ENCODE measurements at regions not wholly inside any gene's neighbourhood (a gene's known extent, or its start where the extent isn't known, plus 50 kb on each side); places are given as distances from the start of the nearest gene placed in this dataset.

GRCh38 chr16:72500545-72500944 lies 328.6 kb upstream of the PMFBP1 start:
- Histone ChIP-seq H2AFZ (ENCODE audit: low read length) (no peak overlapping the region), H3K4me2 (ENCODE audit: low read length) (no peak overlapping the region), H3K27me3 (ENCODE audit: low read length) (no peaks in the 10 kb centered on the region), H3F3A (ENCODE audit: low read length, unreplicated experiment) (no peaks in the 10 kb centered on the region), H3K9ac (ENCODE audit: low read length) (no peak overlapping the region), H3K36me3 (ENCODE audit: low read depth, low read length) (peaks cover 3% of the 10 kb centered on the region; the same call in 1 of the 2 replicates), H3K9me3 (ENCODE audit: low read length) (no peaks in the 10 kb centered on the region), H3K27ac (ENCODE audit: low read length) (no peak overlapping the region), H3K4me1 (ENCODE audit: insufficient read depth, low read length) (no peaks in the 10 kb centered on the region), H3K9me2 (replicated peaks; ENCODE audit: low read length) (no peaks in the 10 kb centered on the region), H3K79me2 (ENCODE audit: low read length) (no peaks in the 10 kb centered on the region), H3K4me3 (ENCODE audit: low read length) (no peak overlapping the region), H4K20me1 (ENCODE audit: low read length) (no peaks in the 10 kb centered on the region)
- TF ChIP-seq, protein P1, sequence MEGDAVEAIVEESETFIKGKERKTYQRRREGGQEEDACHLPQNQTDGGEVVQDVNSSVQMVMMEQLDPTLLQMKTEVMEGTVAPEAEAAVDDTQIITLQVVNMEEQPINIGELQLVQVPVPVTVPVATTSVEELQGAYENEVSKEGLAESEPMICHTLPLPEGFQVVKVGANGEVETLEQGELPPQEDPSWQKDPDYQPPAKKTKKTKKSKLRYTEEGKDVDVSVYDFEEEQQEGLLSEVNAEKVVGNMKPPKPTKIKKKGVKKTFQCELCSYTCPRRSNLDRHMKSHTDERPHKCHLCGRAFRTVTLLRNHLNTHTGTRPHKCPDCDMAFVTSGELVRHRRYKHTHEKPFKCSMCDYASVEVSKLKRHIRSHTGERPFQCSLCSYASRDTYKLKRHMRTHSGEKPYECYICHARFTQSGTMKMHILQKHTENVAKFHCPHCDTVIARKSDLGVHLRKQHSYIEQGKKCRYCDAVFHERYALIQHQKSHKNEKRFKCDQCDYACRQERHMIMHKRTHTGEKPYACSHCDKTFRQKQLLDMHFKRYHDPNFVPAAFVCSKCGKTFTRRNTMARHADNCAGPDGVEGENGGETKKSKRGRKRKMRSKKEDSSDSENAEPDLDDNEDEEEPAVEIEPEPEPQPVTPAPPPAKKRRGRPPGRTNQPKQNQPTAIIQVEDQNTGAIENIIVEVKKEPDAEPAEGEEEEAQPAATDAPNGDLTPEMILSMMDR (conservative IDR thresholded peaks at IDR 0.05; ENCODE audit: low read depth, low read length), result no peak
- TF ChIP-seq EZH2 (IDR thresholded peaks at IDR 0.05; ENCODE audit: low read length, unreplicated experiment) (no peak), EZH2phosphoT487 (IDR thresholded peaks at IDR 0.05; ENCODE audit: borderline replicate concordance, low read length) (no peak)
- intact Hi-C loops (cut with micrococcal nuclease), result loop anchor here (5.0 to 10.0 kb wide), 5 partner anchors 164 to 1374 kb away; partner anchors contain the start of gene ZFHX3
- ChIA-PET CTCF (no interaction called here), POLR2A (ENCODE audit: unreplicated experiment) (no interaction called here)
- ATAC-seq (no peak), DNase-seq (no peak)
- BruUV-seq (replicated peaks), result no TSS peak

GRCh38 chr16:72493716-72494415 lies 321.9 kb upstream of the PMFBP1 start:
- intact Hi-C loops (cut with micrococcal nuclease), result no loop called here
- Histone ChIP-seq H3K9me2 (replicated peaks; ENCODE audit: low read length) (no peaks in the 10 kb centered on the region), H3K27me3 (ENCODE audit: low read length) (no peaks in the 10 kb centered on the region), H3K4me1 (ENCODE audit: insufficient read depth, low read length) (peaks cover 20% of the 10 kb centered on the region), H3K4me2 (ENCODE audit: low read length) (peak overlapping the region; percentile 79), H3K4me3 (ENCODE audit: low read length) (peak overlapping the region; percentile 38), H3K9me3 (ENCODE audit: low read length) (no peaks in the 10 kb centered on the region), H3K36me3 (ENCODE audit: low read depth, low read length) (no peaks in the 10 kb centered on the region), H3F3A (ENCODE audit: low read length, unreplicated experiment) (no peaks in the 10 kb centered on the region), H3K79me2 (ENCODE audit: low read length) (no peaks in the 10 kb centered on the region), H2AFZ (ENCODE audit: low read length) (peak overlapping the region; percentile 31; the same call in 1 of the 2 replicates), H3K27ac (ENCODE audit: low read length) (peak overlapping the region; percentile 61), H4K20me1 (ENCODE audit: low read length) (no peaks in the 10 kb centered on the region), H3K9ac (ENCODE audit: low read length) (no peak overlapping the region)
- peak; percentile 70 for DNase-seq
- ChIA-PET POLR2A (ENCODE audit: unreplicated experiment) (interaction anchor here (0.6 kb wide), 2 partner anchors 18 to 292 kb away, joined by 3 to 11 read pairs; no protein-coding TSS in a partner anchor), CTCF (interaction anchor here (0.6 to 0.8 kb wide), 3 partner anchors 19 to 287 kb away, joined by 3 to 6 read pairs (median 3); no protein-coding TSS in a partner anchor)
- BruUV-seq (replicated peaks), result no TSS peak
- peak; percentile 86 for ATAC-seq
- TF ChIP-seq, protein P1 (conservative IDR thresholded peaks at IDR 0.05; ENCODE audit: low read depth, low read length), result no peak
- no peak for TF ChIP-seq EZH2phosphoT487 (IDR thresholded peaks at IDR 0.05; ENCODE audit: borderline replicate concordance, low read length)

DNA sequence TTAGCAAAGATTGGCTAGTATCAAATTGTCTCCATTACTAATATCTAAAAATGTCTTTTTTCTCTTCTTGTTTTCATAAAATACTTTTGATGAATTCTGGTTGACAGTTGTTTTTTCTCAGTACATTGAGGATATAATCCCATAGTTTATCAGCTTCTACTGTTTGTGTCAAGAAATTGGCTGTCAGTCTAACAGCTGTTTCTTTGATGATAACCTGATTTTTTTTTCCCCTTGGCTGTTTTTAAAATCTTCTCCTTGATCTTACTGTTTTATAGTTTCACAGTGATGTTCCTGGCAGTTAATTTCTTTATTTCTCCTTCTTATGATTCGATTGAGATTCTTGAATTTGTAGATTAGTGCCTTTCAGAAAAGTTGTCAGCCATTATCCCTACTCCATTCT lies 315.3 kb upstream of the PMFBP1 start:
- CTCF ChIA-PET, result no interaction called here
- no peaks in the 10 kb centered on the region for H3K27me3 ChIP-seq (ENCODE audit: low read length)
- no peak for TF ChIP-seq EZH2 (IDR thresholded peaks at IDR 0.05; ENCODE audit: low read length, unreplicated experiment)
- TF ChIP-seq, protein P1 (conservative IDR thresholded peaks at IDR 0.05; ENCODE audit: low read depth, low read length), result no peak
- TF ChIP-seq EZH2phosphoT487 (IDR thresholded peaks at IDR 0.05; ENCODE audit: borderline replicate concordance, low read length), result no peak

More for the DNA sequence above, 315.3 kb upstream of the PMFBP1 start:
- Histone ChIP-seq H3K9me2 (replicated peaks; ENCODE audit: low read length) (no peaks in the 10 kb centered on the region), H2AFZ (ENCODE audit: low read length) (no peak overlapping the region), H3K27ac (ENCODE audit: low read length) (no peak overlapping the region), H3K9me3 (ENCODE audit: low read length) (no peaks in the 10 kb centered on the region), H3K4me3 (ENCODE audit: low read length) (no peak overlapping the region), H3K4me2 (ENCODE audit: low read length) (no peak overlapping the region), H4K20me1 (ENCODE audit: low read length) (no peaks in the 10 kb centered on the region), H3K79me2 (ENCODE audit: low read length) (no peaks in the 10 kb centered on the region), H3K36me3 (ENCODE audit: low read depth, low read length) (no peaks in the 10 kb centered on the region), H3K4me1 (ENCODE audit: insufficient read depth, low read length) (no peaks in the 10 kb centered on the region), H3F3A (ENCODE audit: low read length, unreplicated experiment) (no peaks in the 10 kb centered on the region), H3K9ac (ENCODE audit: low read length) (no peak overlapping the region)
- intact Hi-C loops (cut with micrococcal nuclease), result no loop called here
- POLR2A ChIA-PET (ENCODE audit: unreplicated experiment), result no interaction called here
- ATAC-seq, result no peak
- no TSS peak for BruUV-seq (replicated peaks)
- DNase-seq, result no peak
